Loucy (cell line): ENCODE measurements at regions not wholly inside any gene's neighbourhood (a gene's known extent, or its start where the extent isn't known, plus 50 kb on each side); places are given as distances from the start of the nearest gene placed in this dataset.

Experiments
- H2AFZ ChIP-seq: fragments of 200-600 bp; sonication (generic); 2 replicates; pipeline ENCODE4 v1.6.0; 2016; ENCODE audit warnings: antibody characterized with exemption, mild to moderate bottlenecking, low read length, moderate library complexity
- H3F3A ChIP-seq: fragments of 200-600 bp; 2 replicates; pipeline ENCODE4 v1.6.0; 2016; ENCODE audit warnings: antibody characterized with exemption, low read depth, mild to moderate bottlenecking
- H3K27me3 ChIP-seq: fragments of 200-600 bp; sonication (generic); 2 replicates; pipeline ENCODE4 v1.6.1; 2014; ENCODE audit warnings: low read length, mild to moderate bottlenecking; ENCODE audit not compliant: insufficient read depth, poor library complexity, severe bottlenecking
- H3K36me3 ChIP-seq: fragments of 200-600 bp; sonication (generic); 2 replicates; pipeline ENCODE4 v1.6.1; 2016; ENCODE audit warnings: low read length; ENCODE audit not compliant: insufficient read depth
- H3K4me1 ChIP-seq: fragments of 200-600 bp; sonication (generic); 2 replicates; pipeline ENCODE4 v1.5.1; 2014; ENCODE audit warnings: low read length, mild to moderate bottlenecking; ENCODE audit not compliant: insufficient read depth, poor library complexity, severe bottlenecking
- H3K4me2 ChIP-seq: fragments of 200-600 bp; sonication (generic); 2 replicates; pipeline ENCODE4 v1.6.0; 2014; ENCODE audit warnings: antibody characterized with exemption, low read length, low read depth, mild to moderate bottlenecking; ENCODE audit not compliant: poor library complexity, severe bottlenecking
- H3K4me3 ChIP-seq: fragments of 200-600 bp; sonication (generic); 2 replicates; pipeline ENCODE4 v1.5.1; 2014; ENCODE audit warnings: low read length, mild to moderate bottlenecking, mixed read lengths; ENCODE audit not compliant: poor library complexity, severe bottlenecking
- H3K79me2 ChIP-seq: fragments of 200-600 bp; sonication (generic); 2 replicates; pipeline ENCODE4 v1.6.1; 2014; ENCODE audit warnings: low read length; ENCODE audit not compliant: insufficient read depth
- H3K9ac ChIP-seq: fragments of 200-600 bp; sonication (generic); 2 replicates; pipeline ENCODE4 v1.6.0; 2014; ENCODE audit warnings: mild to moderate bottlenecking, low read depth, low read length, moderate library complexity; ENCODE audit not compliant: poor library complexity, severe bottlenecking
- H3K9me2 ChIP-seq: fragments of 200-600 bp; sonication (generic); replicated peaks from 2 replicates; pipeline ENCODE4 v1.6.1; 2016; ENCODE audit warnings: low read depth, low read length, mixed read lengths
- H3K9me3 ChIP-seq: fragments of 200-600 bp; sonication (generic); 2 replicates; pipeline ENCODE4 v1.6.1; 2014; ENCODE audit warnings: mild to moderate bottlenecking, antibody characterized with exemption, low read length, low read depth; ENCODE audit not compliant: insufficient read depth
- H4K20me1 ChIP-seq: fragments of 200-600 bp; sonication (generic); 2 replicates; pipeline ENCODE4 v1.6.0; 2014; ENCODE audit warnings: antibody characterized with exemption, low read length, mild to moderate bottlenecking; ENCODE audit not compliant: insufficient read depth, poor library complexity, severe bottlenecking
- CTCF ChIP-seq: fragments of 200-600 bp; sonication (generic); conservative IDR thresholded peaks from 2 replicates; pipeline ENCODE4 v1.5.1; 2014; ENCODE audit warnings: mild to moderate bottlenecking, antibody characterized with exemption, low read length
- EZH2phosphoT487 ChIP-seq: fragments of 200-600 bp; IDR thresholded peaks from 2 replicates; pipeline ENCODE4 v1.6.1; 2018; ENCODE audit warnings: antibody characterized with exemption, mild to moderate bottlenecking, moderate library complexity, borderline replicate concordance

GRCh38 chrX:81577028-81577427, 375.1 kb downstream of the SH3BGRL start:
- H3K27me3 ChIP-seq: no peaks in the 10 kb centered on the region
- no peak overlapping the region for H3K9ac ChIP-seq
- H3K9me2 ChIP-seq: no peaks in the 10 kb centered on the region
- H4K20me1 ChIP-seq: no peaks in the 10 kb centered on the region
- H3K9me3 ChIP-seq: no peaks in the 10 kb centered on the region
- no peak overlapping the region for H3K4me3 ChIP-seq
- no peak overlapping the region for H3K4me2 ChIP-seq
- TF ChIP-seq CTCF (no peak), EZH2phosphoT487 (no peak)
- no peak overlapping the region for H2AFZ ChIP-seq
- H3F3A ChIP-seq: no peaks in the 10 kb centered on the region
- H3K36me3 ChIP-seq: no peaks in the 10 kb centered on the region
- no peaks in the 10 kb centered on the region for H3K79me2 ChIP-seq
- no peaks in the 10 kb centered on the region for H3K4me1 ChIP-seq

- Histone ChIP-seq H3K4me2 (no peak overlapping the region), H3K27me3 (no peaks in the 10 kb centered on the region), H3F3A (no peaks in the 10 kb centered on the region), H3K4me3 (no peak overlapping the region), H3K4me1 (no peaks in the 10 kb centered on the region), H3K9ac (no peak overlapping the region), H4K20me1 (no peaks in the 10 kb centered on the region), H3K9me2 (no peaks in the 10 kb centered on the region), H2AFZ (no peak overlapping the region), H3K36me3 (no peaks in the 10 kb centered on the region), H3K79me2 (no peaks in the 10 kb centered on the region), H3K9me3 (no peaks in the 10 kb centered on the region)
- no peak for TF ChIP-seq EZH2phosphoT487
- TF ChIP-seq CTCF: no peak
These were observed 384.2 kb downstream of the SH3BGRL start for GRCh38 chrX:81586096-81586495.

GRCh38 chrX:81615979-81616378, 414.1 kb downstream of the SH3BGRL start:
- Histone ChIP-seq H3F3A (no peaks in the 10 kb centered on the region), H3K36me3 (no peaks in the 10 kb centered on the region), H3K4me3 (no peak overlapping the region), H3K79me2 (no peaks in the 10 kb centered on the region), H3K4me2 (no peak overlapping the region), H2AFZ (no peak overlapping the region), H3K9me2 (no peaks in the 10 kb centered on the region), H3K9ac (no peak overlapping the region), H3K4me1 (no peaks in the 10 kb centered on the region), H4K20me1 (no peaks in the 10 kb centered on the region), H3K27me3 (no peaks in the 10 kb centered on the region), H3K9me3 (no peaks in the 10 kb centered on the region)
- TF ChIP-seq CTCF: no peak
- no peak for TF ChIP-seq EZH2phosphoT487
